GM19239 (cell line): ENCODE measurements at regions not wholly inside any gene's neighbourhood (a gene's known extent, or its start where the extent isn't known, plus 50 kb on each side); places are given as distances from the start of the nearest gene placed in this dataset.

ENCODE experiments used
- DNase-seq: peaks from one replicate; pipeline ENCODE4 v3.0.0; 2011; ENCODE audit warnings: low spot score; ENCODE audit not compliant: insufficient read length
- FAIRE-seq: peaks from 2 replicates; lab custom pipeline; 2011; peaks lifted over from hg19 to GRCh38; lab: Jason Lieb, UNC

- no peak for DNase-seq
- FAIRE-seq = no peak
Observed at GRCh38 chr2:5839550-5839949, 147.4 kb downstream of the SOX11 start.

DNA sequence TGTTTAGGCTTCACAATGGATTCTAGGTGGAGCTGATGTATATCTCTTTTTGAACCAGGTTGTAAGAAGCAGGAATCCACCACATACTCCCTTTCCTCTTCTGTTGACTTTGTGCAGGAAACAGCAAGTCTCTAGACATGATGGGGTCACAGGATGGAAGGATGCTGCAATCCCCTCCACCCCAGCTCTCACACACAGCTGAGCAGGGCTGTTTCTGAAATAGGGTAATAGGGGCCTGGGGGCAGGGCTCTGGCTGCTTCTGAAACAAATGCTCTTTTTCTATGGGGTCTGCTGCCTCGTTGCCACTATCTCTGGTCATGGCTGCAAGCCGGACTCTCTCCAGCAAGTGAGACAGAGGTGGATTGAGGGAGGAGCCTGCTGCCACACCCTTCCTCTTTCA is 148.9 kb downstream of the SOX11 start:
- DNase-seq = no peak
- FAIRE-seq = no peak

DNA sequence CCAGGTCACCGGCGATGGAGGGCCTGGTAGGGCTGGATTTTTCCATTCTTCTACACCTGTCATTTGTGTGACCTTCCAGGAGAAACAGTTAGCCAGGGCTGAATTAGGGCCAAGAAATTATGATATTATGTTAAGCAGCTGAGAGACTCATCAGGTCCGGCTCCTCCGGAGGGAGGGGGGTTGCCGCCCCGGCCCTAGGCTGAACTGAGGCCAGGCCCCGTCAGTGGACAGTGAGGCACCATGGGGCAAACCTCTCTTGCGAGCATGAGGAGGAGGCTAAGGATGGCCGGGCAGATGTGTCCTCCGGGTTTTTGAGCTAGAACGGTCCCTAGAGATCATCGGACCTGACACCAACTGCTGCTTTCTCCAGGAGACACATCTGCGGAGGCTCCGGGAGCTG is 150.1 kb downstream of the SOX11 start:
- no peak for FAIRE-seq

GRCh38 chr2:5845798-5846330 is 153.7 kb downstream of the SOX11 start:
- FAIRE-seq = no peak
- DNase-seq = no peak

More for the DNA sequence above, 150.1 kb downstream of the SOX11 start:
- DNase-seq = no peak

- no peak for FAIRE-seq
- no peak for DNase-seq
Observed at GRCh38 chr2:5846881-5847280, 154.7 kb downstream of the SOX11 start.

DNA sequence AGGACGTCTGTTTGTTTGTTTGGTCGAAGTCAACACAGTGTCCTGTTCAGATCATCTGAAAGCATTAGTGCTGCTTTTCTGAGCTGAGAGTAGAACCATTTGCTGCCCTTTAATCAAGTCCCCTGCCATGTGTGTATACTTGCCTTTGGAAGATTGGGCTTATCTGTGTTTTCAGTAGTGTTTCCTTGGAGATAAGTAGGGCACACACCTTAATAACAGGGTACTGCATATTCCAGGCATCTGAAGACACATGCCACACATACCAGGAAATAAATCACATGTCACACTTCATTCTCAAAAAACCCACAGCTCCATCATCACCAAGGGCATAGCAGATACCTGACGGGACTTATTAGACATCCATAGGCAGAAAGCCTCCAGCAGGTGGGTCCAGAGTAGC is 157.4 kb downstream of the SOX11 start:
- FAIRE-seq (no peak), DNase-seq (no peak)

- FAIRE-seq (no peak), DNase-seq (no peak)
Observed at GRCh38 chr2:5851410-5851809, 159.2 kb downstream of the SOX11 start.

GRCh38 chr2:5854797-5855196 is 162.6 kb downstream of the SOX11 start:
- DNase-seq (no peak), FAIRE-seq (no peak)

GRCh38 chr2:5867056-5867455 is 174.9 kb downstream of the SOX11 start:
- DNase-seq (no peak), FAIRE-seq (no peak)

- FAIRE-seq (no peak), DNase-seq (no peak)
Observed at GRCh38 chr2:5868931-5869330, 176.7 kb downstream of the SOX11 start.

DNA sequence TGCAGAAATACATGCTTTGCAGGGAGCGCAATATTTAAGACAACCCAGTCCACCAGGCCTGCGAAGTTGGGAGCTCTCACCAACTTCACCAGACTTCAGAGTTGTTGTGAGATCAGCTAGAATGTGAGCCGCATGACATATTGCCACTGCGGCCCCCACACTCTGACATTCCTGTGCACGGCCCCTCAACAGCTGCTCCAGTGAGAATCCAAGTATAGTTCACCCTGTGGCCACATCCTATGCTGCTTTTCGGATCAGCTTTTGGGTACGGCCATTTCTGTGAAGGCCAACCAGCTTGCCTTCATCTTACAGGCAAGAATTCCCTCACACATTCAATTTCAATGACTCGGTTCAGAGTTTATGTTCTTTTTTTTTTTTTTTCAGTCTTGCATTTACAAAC is 177.8 kb downstream of the SOX11 start:
- FAIRE-seq (no peak), DNase-seq (no peak)

DNA sequence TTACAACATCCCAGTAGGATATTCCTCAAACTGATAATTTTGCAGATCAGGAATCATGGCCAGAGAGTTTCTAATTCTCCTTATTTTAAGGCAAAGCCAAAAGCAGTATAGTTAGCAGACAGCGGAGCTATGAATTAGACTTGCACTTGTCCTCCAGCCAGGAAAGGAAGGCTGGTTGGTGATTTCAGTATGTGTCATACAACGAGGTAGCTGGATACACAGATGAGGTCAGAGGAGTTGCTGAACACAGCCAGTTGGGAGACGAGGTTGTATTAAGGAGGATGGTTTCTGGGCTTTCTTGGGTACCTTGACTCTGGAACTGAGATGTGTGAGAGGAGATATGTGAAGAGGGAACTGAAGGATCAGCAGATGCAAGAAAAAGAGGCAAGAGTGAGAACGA is 185.2 kb downstream of the SOX11 start:
- DNase-seq (no peak), FAIRE-seq (no peak)

GRCh38 chr2:5885451-5886173 is 193.4 kb downstream of the SOX11 start:
- no peak for DNase-seq
- no peak for FAIRE-seq

DNA sequence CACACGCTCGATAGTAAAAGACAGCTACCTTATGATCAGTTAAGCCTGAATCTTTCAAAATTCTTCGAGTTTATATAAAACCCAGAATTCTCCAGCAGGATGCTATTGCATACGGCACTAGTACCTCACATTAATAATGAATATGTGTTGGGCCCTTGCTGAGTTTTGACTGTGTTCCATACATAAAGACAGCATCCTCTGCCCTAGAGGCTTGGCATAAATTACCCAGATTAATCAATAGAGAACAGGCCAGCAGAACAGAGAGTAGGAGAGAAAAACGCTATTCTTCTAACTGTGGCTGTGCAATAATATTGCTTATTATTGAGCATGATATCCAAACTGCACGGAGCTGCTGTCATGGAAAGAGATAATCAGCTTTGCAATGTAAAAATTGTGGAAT is 194.3 kb downstream of the SOX11 start:
- DNase-seq (no peak), FAIRE-seq (no peak)

DNA sequence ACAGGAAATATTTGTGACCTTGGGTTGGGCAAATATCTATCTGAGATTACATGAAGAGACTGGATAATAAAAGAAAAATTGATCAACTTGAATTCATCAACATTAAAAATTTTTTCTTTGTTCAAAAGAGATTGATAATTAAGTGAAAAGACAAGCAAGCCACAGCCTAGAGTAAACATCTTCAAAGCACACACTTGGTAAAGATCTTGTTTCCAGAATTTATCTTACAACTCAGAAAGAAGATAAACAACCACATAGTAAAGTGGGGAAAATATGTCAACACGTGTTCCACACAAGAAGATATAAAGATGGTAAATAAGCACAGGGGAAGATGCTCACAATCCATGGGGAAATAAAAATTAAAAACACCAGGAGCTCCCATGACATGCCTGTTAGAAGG is 195.9 kb downstream of the SOX11 start:
- FAIRE-seq (no peak), DNase-seq (no peak)

DNA sequence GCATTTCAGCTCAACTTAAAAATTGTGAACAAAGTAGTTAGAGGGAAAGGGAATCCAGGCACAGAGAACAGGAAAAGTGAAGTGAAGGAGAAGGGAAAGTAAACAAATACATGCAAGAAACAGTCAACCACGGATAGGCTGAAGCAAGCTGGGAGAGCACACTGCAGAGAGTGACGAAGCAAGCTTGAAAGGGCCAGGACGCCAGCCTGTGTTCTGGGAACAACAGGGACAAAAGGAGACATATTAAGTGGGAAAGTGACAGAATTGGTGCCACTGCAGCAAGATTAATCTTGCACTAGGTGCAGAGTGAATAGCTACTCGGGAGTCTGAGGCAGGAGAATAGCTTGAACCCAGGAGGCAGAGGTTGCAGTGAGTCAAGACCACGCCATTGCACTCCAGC is 197.3 kb downstream of the SOX11 start:
- FAIRE-seq (no peak), DNase-seq (no peak)

DNA sequence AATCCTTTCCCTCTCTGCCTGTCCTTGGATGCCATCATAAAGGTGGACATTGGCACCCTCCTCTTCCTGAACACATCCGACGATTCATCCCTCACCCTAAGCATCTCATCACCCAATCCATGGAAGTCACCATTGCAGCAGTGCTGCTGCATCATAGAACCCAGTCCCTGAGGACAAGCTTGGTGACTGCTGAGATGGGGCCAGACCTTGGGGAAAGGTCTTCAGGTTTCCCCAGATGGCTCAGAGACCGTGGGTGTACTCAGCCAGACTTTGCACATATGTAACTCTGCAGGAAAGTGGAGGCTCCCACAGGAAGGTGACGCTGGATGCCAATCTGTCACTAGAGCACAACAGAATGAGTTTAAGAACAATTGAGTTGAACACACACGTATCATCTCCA is 202.2 kb downstream of the SOX11 start:
- FAIRE-seq (no peak), DNase-seq (no peak)

- DNase-seq (no peak), FAIRE-seq (no peak)
Observed at GRCh38 chr2:5895284-5895683, 203.1 kb downstream of the SOX11 start.

GRCh38 chr2:5897249-5897648 is 205.1 kb downstream of the SOX11 start:
- FAIRE-seq = no peak

DNA sequence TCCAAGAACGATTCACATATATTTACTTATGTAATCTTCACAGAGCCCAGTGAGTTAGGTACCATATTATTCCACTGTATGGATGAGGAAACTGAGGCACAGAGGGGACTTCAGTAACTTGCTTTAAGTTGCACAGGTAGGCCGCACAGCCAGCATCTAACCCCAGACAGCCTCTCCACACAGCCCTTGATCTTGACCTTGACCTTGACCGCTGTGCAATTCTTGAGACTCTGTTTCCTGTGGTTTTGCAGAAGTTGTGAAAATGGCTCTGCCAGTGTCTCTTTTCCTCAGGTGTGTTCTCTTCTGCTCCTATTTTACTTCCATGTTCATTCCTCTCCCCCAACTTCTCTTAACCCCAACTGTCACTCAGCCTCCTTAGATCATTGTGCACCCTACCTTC is 206.5 kb downstream of the SOX11 start:
- DNase-seq (no peak), FAIRE-seq (no peak)

More at GRCh38 chr2:5897249-5897648, 205.1 kb downstream of the SOX11 start:
- no peak for DNase-seq

DNA sequence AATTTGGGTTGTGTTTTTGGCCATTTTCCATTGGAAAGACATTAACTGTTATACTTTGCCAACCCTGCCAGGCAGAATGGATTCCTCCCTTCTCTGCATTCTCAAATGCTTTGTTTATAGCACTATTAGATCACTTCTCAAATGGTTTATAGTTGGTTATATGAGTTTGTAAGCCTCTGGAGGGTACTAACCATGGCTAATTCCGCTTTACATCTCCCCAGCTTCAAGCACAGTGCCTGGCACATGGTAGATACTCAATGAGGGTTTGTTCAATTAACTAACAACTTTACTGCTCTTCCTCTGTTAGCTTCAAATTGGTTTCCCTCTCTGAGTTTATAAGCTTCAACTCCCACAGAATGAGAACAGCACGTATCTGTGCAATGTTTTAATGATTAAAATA is 213.5 kb downstream of the SOX11 start:
- no peak for DNase-seq
- no peak for FAIRE-seq

DNA sequence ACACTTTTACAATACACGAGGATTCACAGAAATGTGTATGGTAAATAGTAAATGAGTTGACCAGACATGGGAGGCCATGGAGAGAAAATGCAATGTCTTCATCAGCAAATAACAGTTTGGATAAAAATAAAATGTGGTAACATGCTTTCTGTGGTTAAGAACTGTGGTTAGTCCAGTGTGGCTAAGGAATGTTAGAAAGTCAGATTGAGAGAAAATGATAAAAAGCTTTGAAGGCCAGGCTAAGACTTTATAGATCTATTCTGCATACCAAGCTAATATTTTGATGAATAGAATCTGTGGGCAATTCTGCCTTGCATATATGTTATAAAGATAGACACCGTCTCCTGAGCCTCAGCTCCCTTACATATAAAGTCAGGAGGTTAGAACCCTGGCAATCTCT is 215.9 kb downstream of the SOX11 start:
- FAIRE-seq = no peak

More for the DNA sequence above, 215.9 kb downstream of the SOX11 start:
- no peak for DNase-seq
